ENCODE measurements at regions not wholly inside any gene's neighbourhood (a gene's known extent, or its start where the extent isn't known, plus 50 kb on each side); places are given as distances from the start of the nearest gene placed in this dataset.

DNA sequence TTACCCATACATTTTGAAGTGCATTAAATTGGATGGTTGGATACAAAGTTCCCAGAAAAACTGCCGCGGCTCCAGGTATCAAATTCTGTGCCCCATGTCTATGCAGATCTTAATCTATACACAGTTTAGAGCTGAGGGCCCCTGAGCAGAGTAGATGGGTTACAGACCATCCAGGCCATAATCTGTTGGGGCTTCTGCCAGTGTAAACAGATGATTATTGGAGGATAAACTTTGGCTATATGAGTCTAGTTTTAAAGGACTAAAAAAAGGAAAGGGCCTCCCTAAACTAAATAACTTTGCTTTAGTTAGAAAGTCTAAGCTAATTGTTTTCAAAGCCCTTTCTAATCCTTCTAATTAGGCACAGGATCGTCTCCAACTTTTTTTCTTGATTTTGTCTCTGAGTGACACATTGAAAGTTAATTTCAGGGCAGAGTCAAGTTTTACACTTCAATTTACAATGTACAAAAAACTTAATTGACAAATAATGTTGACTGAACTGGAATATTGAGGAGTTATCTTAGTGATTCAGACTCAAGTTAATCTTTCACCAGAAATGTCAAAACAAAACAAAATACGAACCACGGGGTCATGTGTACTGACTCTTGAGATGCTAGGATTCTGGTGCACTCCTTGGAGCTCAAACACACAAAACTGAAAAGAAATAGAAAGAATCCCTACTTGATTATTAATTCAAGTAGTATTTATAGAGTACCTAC is 133.9 kb upstream of the SCAF11 start:
- Histone ChIP-seq H3K36me3 (ENCODE audit: control insufficient read depth, insufficient read depth, low read length) (no peaks in the 10 kb centered on the region), H3K4me2 (ENCODE audit: low read length) (peak overlapping the region; percentile 36), H3K9me3 (ENCODE audit: control insufficient read depth, low read length) (no peaks in the 10 kb centered on the region), H2AFZ (peak overlapping the region; percentile 78), H3K79me2 (no peaks in the 10 kb centered on the region), H3K27ac (peak overlapping the region; percentile 83), H3K4me3 (ENCODE audit: low read depth, low read length) (no peak overlapping the region), H3K27me3 (ENCODE audit: control insufficient read depth, insufficient read depth, low read length) (no peaks in the 10 kb centered on the region), H3K9ac (no peak overlapping the region), H3K4me1 (peaks cover 20% of the 10 kb centered on the region)
- TF ChIP-seq CTCF (IDR thresholded peaks at IDR 0.05), result no peak

DNA sequence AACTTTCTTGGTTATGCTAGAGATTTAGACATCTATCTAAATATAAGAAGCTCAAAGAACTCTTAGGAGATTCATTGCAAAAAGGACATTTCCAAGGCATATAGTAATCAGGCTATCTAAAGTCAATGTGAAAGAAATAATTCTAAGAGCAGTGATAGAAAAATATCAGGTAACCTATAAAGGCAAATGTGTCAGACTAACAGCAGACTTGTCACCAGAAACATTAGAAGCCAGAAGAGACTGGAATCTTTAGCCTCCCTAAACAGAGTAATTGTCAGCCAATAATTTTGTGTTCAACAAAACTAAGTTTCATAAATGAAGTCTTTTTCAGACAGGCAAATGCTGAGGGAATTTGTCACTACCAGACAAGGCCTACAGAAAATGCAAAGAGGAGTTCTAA is 122.0 kb upstream of the SCAF11 start:
- Histone ChIP-seq H3K9ac (no peak overlapping the region), H3K79me2 (no peaks in the 10 kb centered on the region), H3K4me1 (peaks cover 10% of the 10 kb centered on the region), H2AFZ (no peak overlapping the region), H3K27ac (no peak overlapping the region), H3K9me3 (ENCODE audit: control insufficient read depth, low read length) (no peaks in the 10 kb centered on the region), H3K36me3 (ENCODE audit: control insufficient read depth, insufficient read depth, low read length) (no peaks in the 10 kb centered on the region), H3K4me3 (ENCODE audit: low read depth, low read length) (no peak overlapping the region), H3K4me2 (ENCODE audit: low read length) (no peak overlapping the region), H3K27me3 (ENCODE audit: control insufficient read depth, insufficient read depth, low read length) (no peaks in the 10 kb centered on the region)
- TF ChIP-seq CTCF (IDR thresholded peaks at IDR 0.05), result no peak

GRCh38 chr12:46111715-46112114 is 121.3 kb upstream of the SCAF11 start:
- Histone ChIP-seq H3K4me2 (ENCODE audit: low read length) (no peak overlapping the region), H3K36me3 (ENCODE audit: control insufficient read depth, insufficient read depth, low read length) (no peaks in the 10 kb centered on the region), H3K9ac (no peak overlapping the region), H2AFZ (no peak overlapping the region), H3K79me2 (no peaks in the 10 kb centered on the region), H3K27me3 (ENCODE audit: control insufficient read depth, insufficient read depth, low read length) (no peaks in the 10 kb centered on the region), H3K27ac (no peak overlapping the region), H3K9me3 (ENCODE audit: control insufficient read depth, low read length) (no peaks in the 10 kb centered on the region), H3K4me1 (peaks cover 10% of the 10 kb centered on the region), H3K4me3 (ENCODE audit: low read depth, low read length) (no peak overlapping the region)
- TF ChIP-seq CTCF (IDR thresholded peaks at IDR 0.05), result no peak

- peaks cover 10% of the 10 kb centered on the region for H3K4me1 ChIP-seq
- H2AFZ ChIP-seq, result no peak overlapping the region
- no peak for TF ChIP-seq CTCF (IDR thresholded peaks at IDR 0.05)
- no peak overlapping the region for H3K4me3 ChIP-seq (ENCODE audit: low read depth, low read length)
- no peaks in the 10 kb centered on the region for H3K9me3 ChIP-seq (ENCODE audit: control insufficient read depth, low read length)
- no peaks in the 10 kb centered on the region for H3K36me3 ChIP-seq (ENCODE audit: control insufficient read depth, insufficient read depth, low read length)
- H3K9ac ChIP-seq, result no peak overlapping the region
- H3K79me2 ChIP-seq, result no peaks in the 10 kb centered on the region
- no peaks in the 10 kb centered on the region for H3K27me3 ChIP-seq (ENCODE audit: control insufficient read depth, insufficient read depth, low read length)
- H3K4me2 ChIP-seq (ENCODE audit: low read length), result no peak overlapping the region
- H3K27ac ChIP-seq, result no peak overlapping the region
These were observed 120.7 kb upstream of the SCAF11 start for GRCh38 chr12:46110928-46111699.

All from parathyroid adenoma (tissue), 2 donors.